ENCODE measurements at regions not wholly inside any gene's neighbourhood (a gene's known extent, or its start where the extent isn't known, plus 50 kb on each side); places are given as distances from the start of the nearest gene placed in this dataset.

GRCh38 chr11:21806947-21807346, 385.9 kb upstream of the ANO5 start:
- CTCF ChIA-PET (ENCODE audit: low intra/inter-chr PET ratio, low total read pairs): no interaction called here

More at GRCh38 chr11:21806947-21807346, 385.9 kb upstream of the ANO5 start:
- H3K79me2 ChIP-seq (ENCODE audit: insufficient read depth, low read length): no peaks in the 10 kb centered on the region
- H3K9me3 ChIP-seq (ENCODE audit: low read length): peaks cover 74% of the 10 kb centered on the region
- no peak overlapping the region for H3K4me3 ChIP-seq (replicated peaks in 1 of 3; ENCODE audit: insufficient read depth in 1 of 3, low read depth in 2 of 3, low read length in 3 of 3)
- in situ Hi-C loops (cut with HindIII; ENCODE audit: extremely low pct_ligation_motif_present, low pct_unique_long_range_greater_than_20kb) (no loop called here), intact Hi-C loops (cut with micrococcal nuclease; ENCODE audit: unreplicated experiment) (no loop called here)
- no peak overlapping the region for H3K4me2 ChIP-seq (ENCODE audit: low read depth, low read length)
- no peaks in the 10 kb centered on the region for H4K20me1 ChIP-seq (ENCODE audit: insufficient read depth, low read length)
- FAIRE-seq (no peak), ATAC-seq (no peak), DNase-seq (ENCODE audit: low spot score) (no peak)
- H3K36me3 ChIP-seq (replicated peaks in 1 of 2; ENCODE audit: control insufficient read depth in 1 of 2, insufficient read depth in 2 of 2, low read length in 2 of 2): no peaks in the 10 kb centered on the region
- no peak overlapping the region for H2AFZ ChIP-seq (ENCODE audit: low read length)
- BruUV-seq (replicated peaks): no TSS peak
- H3K27me3 ChIP-seq (ENCODE audit: control insufficient read depth in 1 of 2, insufficient read depth in 2 of 2, low read length in 2 of 2): no peaks in the 10 kb centered on the region
- no peak overlapping the region for H3K9ac ChIP-seq (ENCODE audit: insufficient read depth, low read depth, low read length)
- TF ChIP-seq, protein P1, sequence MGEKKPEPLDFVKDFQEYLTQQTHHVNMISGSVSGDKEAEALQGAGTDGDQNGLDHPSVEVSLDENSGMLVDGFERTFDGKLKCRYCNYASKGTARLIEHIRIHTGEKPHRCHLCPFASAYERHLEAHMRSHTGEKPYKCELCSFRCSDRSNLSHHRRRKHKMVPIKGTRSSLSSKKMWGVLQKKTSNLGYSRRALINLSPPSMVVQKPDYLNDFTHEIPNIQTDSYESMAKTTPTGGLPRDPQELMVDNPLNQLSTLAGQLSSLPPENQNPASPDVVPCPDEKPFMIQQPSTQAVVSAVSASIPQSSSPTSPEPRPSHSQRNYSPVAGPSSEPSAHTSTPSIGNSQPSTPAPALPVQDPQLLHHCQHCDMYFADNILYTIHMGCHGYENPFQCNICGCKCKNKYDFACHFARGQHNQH (CRISPR knock-in tag; IDR thresholded peaks at IDR 0.05): no peak
- no peak for TF ChIP-seq ZNF788 (CRISPR knock-in tag; IDR thresholded peaks at IDR 0.05; ENCODE audit: borderline replicate concordance)
- TF ChIP-seq, protein P2, sequence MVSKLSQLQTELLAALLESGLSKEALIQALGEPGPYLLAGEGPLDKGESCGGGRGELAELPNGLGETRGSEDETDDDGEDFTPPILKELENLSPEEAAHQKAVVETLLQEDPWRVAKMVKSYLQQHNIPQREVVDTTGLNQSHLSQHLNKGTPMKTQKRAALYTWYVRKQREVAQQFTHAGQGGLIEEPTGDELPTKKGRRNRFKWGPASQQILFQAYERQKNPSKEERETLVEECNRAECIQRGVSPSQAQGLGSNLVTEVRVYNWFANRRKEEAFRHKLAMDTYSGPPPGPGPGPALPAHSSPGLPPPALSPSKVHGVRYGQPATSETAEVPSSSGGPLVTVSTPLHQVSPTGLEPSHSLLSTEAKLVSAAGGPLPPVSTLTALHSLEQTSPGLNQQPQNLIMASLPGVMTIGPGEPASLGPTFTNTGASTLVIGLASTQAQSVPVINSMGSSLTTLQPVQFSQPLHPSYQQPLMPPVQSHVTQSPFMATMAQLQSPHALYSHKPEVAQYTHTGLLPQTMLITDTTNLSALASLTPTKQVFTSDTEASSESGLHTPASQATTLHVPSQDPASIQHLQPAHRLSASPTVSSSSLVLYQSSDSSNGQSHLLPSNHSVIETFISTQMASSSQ (IDR thresholded peaks at IDR 0.05; ENCODE audit: low read depth): no peak
- TF ChIP-seq, protein P2 (CRISPR knock-in tag; IDR thresholded peaks at IDR 0.05; ENCODE audit: borderline replicate concordance): no peak
- TF ChIP-seq KLF11 (CRISPR knock-in tag; IDR thresholded peaks at IDR 0.05): no peak
- no peak for TF ChIP-seq HMG20B (CRISPR knock-in tag; conservative IDR thresholded peaks at IDR 0.05)
- TF ChIP-seq MTA3 (CRISPR knock-in tag; IDR thresholded peaks at IDR 0.05): no peak
- TF ChIP-seq ZNF781 (CRISPR knock-in tag; IDR thresholded peaks at IDR 0.05; ENCODE audit: borderline replicate concordance, not compliant biosample characterization): no peak
- TF ChIP-seq ZNF235 (CRISPR knock-in tag; IDR thresholded peaks at IDR 0.05; ENCODE audit: borderline replicate concordance): no peak
- TF ChIP-seq, protein P3, sequence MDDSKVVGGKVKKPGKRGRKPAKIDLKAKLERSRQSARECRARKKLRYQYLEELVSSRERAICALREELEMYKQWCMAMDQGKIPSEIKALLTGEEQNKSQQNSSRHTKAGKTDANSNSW (CRISPR knock-in tag; IDR thresholded peaks at IDR 0.05; ENCODE audit: borderline replicate concordance): no peak
- no peak for TF ChIP-seq PAX8 (CRISPR knock-in tag; IDR thresholded peaks at IDR 0.05; ENCODE audit: borderline replicate concordance)
- no peak for TF ChIP-seq TARDBP (CRISPR knock-in tag; IDR thresholded peaks at IDR 0.05)
- TF ChIP-seq HMG20A (CRISPR knock-in tag; IDR thresholded peaks at IDR 0.05; ENCODE audit: borderline replicate concordance): no peak
- no peak for TF ChIP-seq ZIK1 (CRISPR knock-in tag; IDR thresholded peaks at IDR 0.05; ENCODE audit: borderline replicate concordance, low read depth)
- no peak for TF ChIP-seq ZNF674 (CRISPR knock-in tag; IDR thresholded peaks at IDR 0.05; ENCODE audit: low read depth)
- TF ChIP-seq, protein P4, sequence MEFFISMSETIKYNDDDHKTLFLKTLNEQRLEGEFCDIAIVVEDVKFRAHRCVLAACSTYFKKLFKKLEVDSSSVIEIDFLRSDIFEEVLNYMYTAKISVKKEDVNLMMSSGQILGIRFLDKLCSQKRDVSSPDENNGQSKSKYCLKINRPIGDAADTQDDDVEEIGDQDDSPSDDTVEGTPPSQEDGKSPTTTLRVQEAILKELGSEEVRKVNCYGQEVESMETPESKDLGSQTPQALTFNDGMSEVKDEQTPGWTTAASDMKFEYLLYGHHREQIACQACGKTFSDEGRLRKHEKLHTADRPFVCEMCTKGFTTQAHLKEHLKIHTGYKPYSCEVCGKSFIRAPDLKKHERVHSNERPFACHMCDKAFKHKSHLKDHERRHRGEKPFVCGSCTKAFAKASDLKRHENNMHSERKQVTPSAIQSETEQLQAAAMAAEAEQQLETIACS (CRISPR knock-in tag; IDR thresholded peaks at IDR 0.05): no peak
- TF ChIP-seq MED8 (CRISPR knock-in tag; IDR thresholded peaks at IDR 0.05; ENCODE audit: insufficient replicate concordance): no peak
- TF ChIP-seq HOXA3 (CRISPR knock-in tag; IDR thresholded peaks at IDR 0.05): no peak
- TF ChIP-seq, protein P5, sequence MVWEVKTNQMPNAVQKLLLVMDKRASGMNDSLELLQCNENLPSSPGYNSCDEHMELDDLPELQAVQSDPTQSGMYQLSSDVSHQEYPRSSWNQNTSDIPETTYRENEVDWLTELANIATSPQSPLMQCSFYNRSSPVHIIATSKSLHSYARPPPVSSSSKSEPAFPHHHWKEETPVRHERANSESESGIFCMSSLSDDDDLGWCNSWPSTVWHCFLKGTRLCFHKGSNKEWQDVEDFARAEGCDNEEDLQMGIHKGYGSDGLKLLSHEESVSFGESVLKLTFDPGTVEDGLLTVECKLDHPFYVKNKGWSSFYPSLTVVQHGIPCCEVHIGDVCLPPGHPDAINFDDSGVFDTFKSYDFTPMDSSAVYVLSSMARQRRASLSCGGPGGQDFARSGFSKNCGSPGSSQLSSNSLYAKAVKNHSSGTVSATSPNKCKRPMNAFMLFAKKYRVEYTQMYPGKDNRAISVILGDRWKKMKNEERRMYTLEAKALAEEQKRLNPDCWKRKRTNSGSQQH (CRISPR knock-in tag; IDR thresholded peaks at IDR 0.05; ENCODE audit: low read depth): no peak
- no peaks in the 10 kb centered on the region for H3K4me1 ChIP-seq (ENCODE audit: insufficient read depth, low read length)
- POLR2A ChIA-PET: no interaction called here
- H3K27ac ChIP-seq (ENCODE audit: extremely low read length, insufficient read depth, low read length): no peak overlapping the region
- WGBS (ENCODE audit: low lambda C conversion rate): 5% methylated on average over 1 of the region's 1 CpG
